Right ventricle myocardium superior (tissue), 1 donor: ENCODE measurements at regions not wholly inside any gene's neighbourhood (a gene's known extent, or its start where the extent isn't known, plus 50 kb on each side); places are given as distances from the start of the nearest gene placed in this dataset.

Experiments used
- ATAC-seq: fragments of 200-7000 bp; cut with Tn5 transposase; one replicate; pipeline ENCODE4 v1.9.1; 2020; ENCODE audit warnings: mild to moderate bottlenecking; ENCODE audit not compliant: poor library complexity
- DNase-seq: peaks from one replicate; pipeline ENCODE4 v3.0.0-alpha.2; 2020
- intact Hi-C: fragments of 100-400 bp; cut with DNase I; formaldehyde crosslinking; loops from one replicate; pipeline ENCODE4 v1.11.2; 2022
- donor health status: DM: no; HTN: yes; CAD: no; lungs with severe emphysema.

DNA sequence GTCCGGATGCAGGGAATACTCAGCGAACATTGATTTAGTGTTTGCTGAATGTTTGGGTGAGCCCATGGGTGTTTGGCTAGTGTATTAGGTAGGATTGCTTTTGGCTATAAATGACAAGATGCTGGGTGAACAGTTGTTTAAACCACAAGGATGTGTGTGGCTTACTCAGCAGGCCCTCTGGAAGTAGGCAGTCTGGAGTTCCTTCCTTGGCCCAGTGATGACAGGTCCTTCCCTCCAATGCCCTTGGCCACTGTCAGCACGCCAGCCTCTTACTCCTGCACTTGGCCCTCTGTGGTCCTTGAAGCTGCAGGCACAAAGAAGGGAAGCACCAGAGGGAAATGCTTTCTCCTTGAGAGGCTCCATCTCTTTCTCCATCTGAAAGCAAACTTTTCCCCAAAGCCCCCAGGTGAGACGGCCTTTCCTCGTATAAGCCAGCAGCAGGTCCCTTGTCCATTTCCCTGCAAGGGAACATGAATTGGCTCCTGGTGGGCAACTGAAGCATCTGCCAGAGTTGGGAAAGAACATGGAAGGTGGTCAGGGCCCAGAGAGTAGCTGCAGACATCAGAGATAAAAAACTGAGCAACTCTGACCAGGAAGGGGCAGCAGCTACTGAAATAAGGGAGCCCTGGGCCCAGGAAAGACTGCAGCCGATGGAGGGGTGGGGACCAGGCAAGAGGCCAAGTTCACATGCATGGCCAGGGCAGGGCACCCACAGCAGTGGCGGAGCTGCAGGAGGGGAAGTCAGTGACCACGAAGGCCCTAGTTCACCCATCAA, 105.0 kb downstream of the TPRA1 start:
- DNase-seq (no peak), ATAC-seq (no peak)
- intact Hi-C loops: no loop called here

GRCh38 chr3:127484601-127485388, 105.7 kb downstream of the TPRA1 start:
- ATAC-seq: peak; percentile 45
- intact Hi-C loops: no loop called here
- DNase-seq: no peak

GRCh38 chr3:127483902-127484591, 106.5 kb downstream of the TPRA1 start:
- DNase-seq (no peak), ATAC-seq (no peak)
- intact Hi-C loops: no loop called here

GRCh38 chr3:127483005-127483641, 107.4 kb downstream of the TPRA1 start:
- intact Hi-C loops: no loop called here
- ATAC-seq (no peak), DNase-seq (no peak)

DNA sequence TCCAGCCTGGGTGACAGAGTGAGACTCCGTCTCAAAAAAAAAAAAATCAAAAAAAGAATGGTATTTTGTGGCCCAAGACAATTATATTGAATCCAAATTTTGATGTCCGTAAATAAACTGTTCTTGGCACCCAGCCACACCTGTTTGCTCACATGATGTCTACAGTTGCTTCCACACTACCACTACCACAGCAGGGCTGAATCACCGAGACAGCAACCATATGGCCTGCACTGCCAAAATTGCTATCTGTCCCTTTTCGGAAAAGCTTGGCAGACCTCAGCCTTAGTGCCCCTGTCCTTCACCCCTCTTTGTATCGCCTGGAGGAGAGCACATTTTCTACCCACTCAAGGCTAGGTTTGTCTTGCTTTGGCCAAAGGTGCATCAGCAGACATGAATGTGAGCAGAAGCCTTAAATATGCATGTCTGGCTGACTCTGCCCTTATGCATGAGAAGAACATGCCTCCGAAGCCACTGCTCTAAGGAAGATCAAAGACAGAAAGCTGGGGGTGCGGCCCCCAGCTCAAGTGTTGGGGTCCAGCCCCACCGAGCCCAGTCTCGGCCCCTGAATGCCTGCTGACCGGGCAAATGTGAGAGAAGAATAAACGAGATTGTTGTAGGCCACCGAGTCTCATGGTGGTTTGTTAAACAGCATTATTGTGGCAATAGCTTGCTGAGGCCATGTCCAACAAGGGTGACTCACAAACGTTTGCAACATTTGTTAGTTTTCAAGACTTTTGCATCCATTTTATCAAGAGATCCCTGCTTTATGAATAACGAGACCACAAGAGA, 108.1 kb downstream of the TPRA1 start:
- intact Hi-C loops: no loop called here
- no peak for ATAC-seq

DNA sequence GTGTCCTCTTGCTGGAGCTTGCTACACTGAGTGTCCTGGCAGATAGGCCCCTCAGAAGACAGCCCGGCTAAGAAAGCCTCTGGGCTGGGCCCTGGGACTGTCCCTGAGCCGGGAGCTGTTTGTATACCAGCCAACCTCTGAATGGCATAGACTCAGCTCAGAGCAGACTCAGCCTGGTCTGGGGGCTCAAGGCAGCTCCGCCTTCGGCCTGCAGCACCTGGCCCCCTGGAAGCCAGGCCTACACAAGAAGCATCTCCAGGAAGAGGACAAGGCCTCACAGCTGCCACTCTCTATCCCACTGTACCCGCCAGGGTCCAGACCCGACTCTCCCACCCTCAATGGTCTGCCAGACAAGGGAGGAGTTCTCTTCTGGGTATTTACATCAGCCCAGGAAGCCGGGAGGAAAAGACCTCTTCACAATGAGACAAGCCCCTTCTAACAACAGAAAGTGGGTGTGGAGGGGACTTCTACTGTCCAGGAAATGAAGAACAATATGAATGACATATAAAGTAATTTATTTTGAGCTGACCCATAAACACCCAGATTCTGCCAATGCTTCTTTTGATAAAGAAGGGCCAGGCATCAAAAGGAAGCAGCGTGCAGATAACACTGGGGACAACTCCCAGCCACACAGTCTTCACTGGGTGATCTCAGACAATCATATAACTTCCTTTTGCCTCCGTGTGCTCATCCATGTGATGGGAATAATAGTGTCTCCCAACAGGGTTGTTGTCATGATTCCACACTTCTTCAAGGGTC, 110.2 kb downstream of the TPRA1 start:
- no peak for DNase-seq
- intact Hi-C loops: no loop called here
- ATAC-seq: no peak

More for the DNA sequence above, 108.1 kb downstream of the TPRA1 start:
- DNase-seq: no peak

- DNase-seq: peak; percentile 54
- no peak for ATAC-seq
- intact Hi-C loops: no loop called here
Measured at GRCh38 chr3:127479449-127479848, 111.1 kb downstream of the TPRA1 start.

- DNase-seq: no peak
- no peak for ATAC-seq
Measured at GRCh38 chr3:127478922-127479321, 111.6 kb downstream of the TPRA1 start.

DNA sequence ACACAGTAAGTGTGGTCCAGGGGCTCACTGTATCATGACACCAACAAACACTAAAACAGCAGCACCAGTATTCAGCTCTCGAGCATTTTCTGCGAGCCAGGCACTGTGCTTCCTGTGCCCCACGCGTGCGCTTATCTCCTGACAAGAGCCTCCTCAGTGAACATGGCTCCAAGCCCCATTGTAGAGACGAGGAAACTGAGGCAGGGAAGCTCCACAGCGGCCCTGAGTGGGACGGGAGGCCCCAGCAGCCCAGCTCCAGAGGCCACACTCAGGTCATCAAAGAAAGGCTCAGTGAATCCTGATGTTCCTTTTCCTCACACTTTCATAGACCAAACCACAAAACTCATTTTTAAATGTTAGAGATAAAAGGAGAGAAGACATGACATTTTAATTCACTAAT, 113.1 kb downstream of the TPRA1 start:
- DNase-seq (no peak), ATAC-seq (no peak)
- intact Hi-C loops: no loop called here

More at GRCh38 chr3:127478922-127479321, 111.6 kb downstream of the TPRA1 start:
- intact Hi-C loops: no loop called here

DNA sequence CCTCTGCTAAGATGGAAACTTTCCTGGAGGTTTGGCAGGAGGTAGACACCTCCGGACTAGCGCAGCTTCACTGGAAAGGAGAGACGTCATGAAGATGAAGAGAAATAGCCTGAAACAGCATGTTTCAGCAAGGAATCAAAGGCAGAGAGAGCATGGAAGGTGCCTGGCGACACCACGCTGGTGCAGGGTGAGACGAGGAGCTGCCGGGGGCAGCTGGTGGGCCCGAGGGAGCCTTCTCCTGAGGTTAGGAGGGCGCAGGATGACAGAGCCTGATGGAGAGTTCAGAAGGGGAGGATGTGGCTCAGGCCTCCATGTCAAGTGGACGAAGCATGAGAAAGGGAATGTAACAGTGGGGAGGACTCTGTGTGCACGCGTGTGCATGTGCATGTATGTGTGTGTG, 113.6 kb downstream of the TPRA1 start:
- ATAC-seq (no peak), DNase-seq (no peak)
- intact Hi-C loops: no loop called here

- DNase-seq (no peak), ATAC-seq (no peak)
- intact Hi-C loops: no loop called here
Measured at GRCh38 chr3:127475975-127476705, 114.4 kb downstream of the TPRA1 start.

DNA sequence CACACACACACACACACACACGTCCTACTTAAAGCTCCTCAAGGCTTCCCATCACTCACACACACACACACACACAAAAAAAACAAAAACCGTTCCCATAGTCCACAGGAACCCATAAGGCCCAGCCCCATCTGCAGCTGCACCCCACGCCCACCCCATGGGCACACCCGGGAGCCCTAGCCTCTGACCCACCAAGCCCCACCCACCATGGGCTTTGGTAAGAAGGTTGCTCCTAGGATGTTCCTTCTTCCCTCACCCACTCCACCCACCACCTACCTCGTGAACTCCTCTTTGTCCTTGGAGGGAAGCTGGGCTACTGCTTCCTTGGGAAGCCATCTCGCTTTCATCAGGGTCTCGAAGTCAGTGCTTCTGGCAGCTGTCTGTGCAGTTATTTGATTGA, 115.1 kb downstream of the TPRA1 start:
- ATAC-seq (no peak), DNase-seq (no peak)
- intact Hi-C loops: no loop called here

DNA sequence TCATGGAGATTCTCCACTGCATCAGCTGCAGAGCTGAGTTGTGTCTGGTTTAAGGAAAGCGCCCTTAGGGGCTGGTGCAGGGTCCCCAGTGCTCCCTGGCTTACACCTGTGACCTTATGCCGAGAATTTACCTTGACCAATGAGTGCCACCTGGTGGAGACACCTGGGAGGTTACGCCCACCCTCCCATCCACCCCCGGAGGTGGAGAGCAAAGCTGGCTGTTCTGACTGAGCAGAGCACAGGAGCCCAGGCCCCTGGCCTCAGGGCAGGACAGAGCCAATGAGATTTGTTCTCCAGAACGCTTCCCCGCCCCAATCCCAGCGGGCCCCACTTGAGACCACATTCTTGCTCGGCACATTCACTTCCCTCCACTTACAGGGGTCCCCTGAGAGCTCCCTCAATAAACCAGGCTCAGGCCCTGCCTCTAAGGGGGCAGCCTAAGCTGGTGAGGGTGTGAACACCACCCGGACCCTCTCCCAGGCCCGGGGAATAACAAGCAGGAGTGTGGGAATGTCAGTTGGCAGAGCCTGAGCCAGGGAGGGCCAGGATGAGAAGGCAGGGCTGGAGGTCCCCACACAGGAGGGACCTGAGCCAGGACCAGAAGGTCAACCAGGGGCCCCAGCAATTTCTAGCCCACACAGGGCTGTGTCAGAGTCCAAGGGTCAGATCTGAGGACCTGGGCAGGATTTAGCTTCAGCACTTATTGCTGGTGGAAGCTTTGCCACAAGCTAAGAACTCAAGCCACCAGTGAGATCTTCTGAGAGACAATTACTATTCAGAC, 117.1 kb downstream of the TPRA1 start:
- DNase-seq (no peak), ATAC-seq (no peak)
- intact Hi-C loops: no loop called here

- intact Hi-C loops: no loop called here
- ATAC-seq (no peak), DNase-seq (no peak)
Measured at GRCh38 chr3:127472506-127472905, 118.0 kb downstream of the TPRA1 start.

- ATAC-seq: no peak
- no peak for DNase-seq
- intact Hi-C loops: no loop called here
Measured at GRCh38 chr3:127471142-127471541, 119.4 kb downstream of the TPRA1 start.

DNA sequence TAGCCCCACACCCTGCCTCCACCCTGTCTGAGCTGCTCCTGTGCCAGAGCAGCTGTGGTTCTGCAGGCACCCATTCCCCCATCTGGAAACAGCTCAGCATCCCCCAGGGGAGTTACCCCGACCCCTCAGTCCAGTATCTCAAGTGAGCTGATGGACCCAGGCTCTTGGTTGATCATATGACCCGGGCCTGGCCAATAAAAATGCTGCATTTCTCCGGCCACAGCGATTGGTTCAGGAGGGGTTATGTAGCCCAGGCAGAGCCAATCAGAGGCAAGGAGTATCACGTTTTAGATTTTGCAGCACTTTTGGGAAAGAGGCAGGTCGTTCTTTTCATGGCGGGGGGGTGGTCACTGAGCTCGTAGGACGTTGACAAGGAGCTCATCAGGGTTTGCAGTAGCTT, 120.8 kb downstream of the TPRA1 start:
- ATAC-seq (no peak), DNase-seq (no peak)
- intact Hi-C loops: no loop called here
